ENCODE measurements at regions not wholly inside any gene's neighbourhood (a gene's known extent, or its start where the extent isn't known, plus 50 kb on each side); places are given as distances from the start of the nearest gene placed in this dataset.

DNA sequence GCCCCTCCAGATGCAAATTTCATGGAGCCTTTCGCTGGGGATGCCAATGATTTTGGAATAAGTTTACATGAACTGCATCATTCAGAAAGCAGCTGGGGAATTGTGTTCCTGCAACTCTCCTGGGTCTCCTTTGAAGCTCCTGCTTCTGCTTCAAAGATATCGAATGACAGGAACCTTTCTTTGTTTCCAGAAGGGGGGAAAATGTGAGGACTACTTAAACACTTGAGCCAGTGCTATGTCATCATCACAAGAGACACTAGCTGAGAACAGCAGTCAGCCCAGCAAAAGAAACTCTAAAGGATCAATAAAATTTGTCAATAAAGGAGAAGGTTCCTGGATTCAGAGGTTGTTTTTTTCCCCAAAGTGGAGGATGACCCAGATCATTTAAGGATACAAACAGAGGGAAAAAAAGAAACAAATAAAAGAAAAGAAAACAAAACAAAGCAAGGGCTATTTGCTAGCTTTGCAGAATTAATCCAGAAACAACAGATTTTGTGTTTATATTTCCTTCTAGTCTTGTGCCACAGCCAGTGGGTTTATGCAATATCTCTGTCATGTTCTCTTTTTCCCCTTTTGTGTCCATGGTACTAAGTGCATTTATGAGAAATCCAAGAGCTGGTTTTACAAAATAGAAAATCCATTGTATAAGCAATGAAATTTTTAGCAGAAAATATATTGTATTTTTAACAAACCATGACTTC is 463.7 kb downstream of the CDH2 start:
- H3K9me3 ChIP-seq (ENCODE audit: insufficient read depth, low read depth, low read length) = no peaks in the 10 kb centered on the region
- H3K27me3 ChIP-seq (ENCODE audit: insufficient read depth, low read length) = no peaks in the 10 kb centered on the region
- peaks cover 32% of the 10 kb centered on the region for H3K4me1 ChIP-seq (ENCODE audit: insufficient read depth, low read length)
- H3K36me3 Mint-ChIP-seq (ENCODE audit: low read depth, unreplicated experiment) = no peaks in the 10 kb centered on the region
- H3K27ac Mint-ChIP-seq (ENCODE audit: unreplicated experiment) = peak overlapping the region; percentile 82
- H3K27ac ChIP-seq (ENCODE audit: low read depth, low read length) = peak overlapping the region; percentile 64
- H2AFZ ChIP-seq (ENCODE audit: low read depth, low read length) = peak overlapping the region; percentile 20
- no peaks in the 10 kb centered on the region for H4K20me1 ChIP-seq (ENCODE audit: insufficient read depth, low read length)
- no peaks in the 10 kb centered on the region for H3K27me3 Mint-ChIP-seq (ENCODE audit: low read depth, unreplicated experiment)
- TF ChIP-seq, protein P1, sequence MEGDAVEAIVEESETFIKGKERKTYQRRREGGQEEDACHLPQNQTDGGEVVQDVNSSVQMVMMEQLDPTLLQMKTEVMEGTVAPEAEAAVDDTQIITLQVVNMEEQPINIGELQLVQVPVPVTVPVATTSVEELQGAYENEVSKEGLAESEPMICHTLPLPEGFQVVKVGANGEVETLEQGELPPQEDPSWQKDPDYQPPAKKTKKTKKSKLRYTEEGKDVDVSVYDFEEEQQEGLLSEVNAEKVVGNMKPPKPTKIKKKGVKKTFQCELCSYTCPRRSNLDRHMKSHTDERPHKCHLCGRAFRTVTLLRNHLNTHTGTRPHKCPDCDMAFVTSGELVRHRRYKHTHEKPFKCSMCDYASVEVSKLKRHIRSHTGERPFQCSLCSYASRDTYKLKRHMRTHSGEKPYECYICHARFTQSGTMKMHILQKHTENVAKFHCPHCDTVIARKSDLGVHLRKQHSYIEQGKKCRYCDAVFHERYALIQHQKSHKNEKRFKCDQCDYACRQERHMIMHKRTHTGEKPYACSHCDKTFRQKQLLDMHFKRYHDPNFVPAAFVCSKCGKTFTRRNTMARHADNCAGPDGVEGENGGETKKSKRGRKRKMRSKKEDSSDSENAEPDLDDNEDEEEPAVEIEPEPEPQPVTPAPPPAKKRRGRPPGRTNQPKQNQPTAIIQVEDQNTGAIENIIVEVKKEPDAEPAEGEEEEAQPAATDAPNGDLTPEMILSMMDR (IDR thresholded peaks at IDR 0.05; ENCODE audit: insufficient read depth, low read depth, low read length) = no peak
- TF ChIP-seq EZH2 (IDR thresholded peaks at IDR 0.05; ENCODE audit: insufficient read depth, low read length) = no peak
- no peak overlapping the region for H3K4me3 Mint-ChIP-seq (ENCODE audit: unreplicated experiment)
- no peaks in the 10 kb centered on the region for H3K79me2 ChIP-seq (ENCODE audit: insufficient read depth, low read length)
- no peaks in the 10 kb centered on the region for H3K36me3 ChIP-seq (ENCODE audit: insufficient read depth, low read length)
- FAIRE-seq = no peak
- DNase-seq (ENCODE audit: low read depth) = no peak
- peaks cover 45% of the 10 kb centered on the region for H3K4me1 Mint-ChIP-seq (ENCODE audit: low read depth, unreplicated experiment)
- peaks cover 7% of the 10 kb centered on the region for H3K9me3 Mint-ChIP-seq (ENCODE audit: unreplicated experiment)
- peak overlapping the region; percentile 46 for H3K4me2 ChIP-seq (ENCODE audit: low read length)
- H3K4me3 ChIP-seq (ENCODE audit: insufficient read depth, low read depth, low read length) = no peak overlapping the region
- H3K9ac ChIP-seq (ENCODE audit: low read length) = peak overlapping the region; percentile 46

DNA sequence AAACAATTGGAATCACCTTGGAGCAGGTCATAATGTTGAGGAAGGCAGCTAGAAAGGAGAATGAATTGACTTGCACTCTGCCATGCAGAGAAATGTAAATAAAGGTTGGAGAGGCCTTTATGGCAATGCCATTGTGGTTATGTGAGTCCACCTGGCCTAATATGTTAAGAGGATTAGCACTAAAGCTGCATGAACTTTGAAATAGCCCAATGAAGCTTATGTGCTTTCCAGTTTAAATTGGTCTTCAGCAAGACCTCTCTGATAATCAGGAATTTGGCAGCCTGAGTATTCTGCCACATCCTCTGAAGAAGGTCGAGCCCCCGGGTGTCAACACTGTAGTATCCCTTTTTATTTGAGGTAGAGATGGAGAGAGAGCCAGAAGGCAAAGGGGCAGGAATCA is 464.9 kb downstream of the CDH2 start:
- Histone ChIP-seq H3K4me3 (ENCODE audit: insufficient read depth, low read depth, low read length) (no peak overlapping the region), H4K20me1 (ENCODE audit: insufficient read depth, low read length) (no peaks in the 10 kb centered on the region), H3K79me2 (ENCODE audit: insufficient read depth, low read length) (no peaks in the 10 kb centered on the region), H3K9me3 (ENCODE audit: insufficient read depth, low read depth, low read length) (no peaks in the 10 kb centered on the region), H3K4me2 (ENCODE audit: low read length) (peak overlapping the region; percentile 10), H3K27me3 (ENCODE audit: insufficient read depth, low read length) (no peaks in the 10 kb centered on the region), H2AFZ (ENCODE audit: low read depth, low read length) (no peak overlapping the region), H3K27ac (ENCODE audit: low read depth, low read length) (no peak overlapping the region), H3K36me3 (ENCODE audit: insufficient read depth, low read length) (no peaks in the 10 kb centered on the region), H3K4me1 (ENCODE audit: insufficient read depth, low read length) (peaks cover 32% of the 10 kb centered on the region), H3K9ac (ENCODE audit: low read length) (no peak overlapping the region)
- no peak overlapping the region for H3K4me3 Mint-ChIP-seq (ENCODE audit: unreplicated experiment)
- H3K27ac Mint-ChIP-seq (ENCODE audit: unreplicated experiment) = peak overlapping the region; percentile 82
- peaks cover 7% of the 10 kb centered on the region for H3K9me3 Mint-ChIP-seq (ENCODE audit: unreplicated experiment)
- DNase-seq (ENCODE audit: low read depth) = no peak
- H3K27me3 Mint-ChIP-seq (ENCODE audit: low read depth, unreplicated experiment) = no peaks in the 10 kb centered on the region
- H3K36me3 Mint-ChIP-seq (ENCODE audit: low read depth, unreplicated experiment) = no peaks in the 10 kb centered on the region
- no peak for FAIRE-seq
- peaks cover 45% of the 10 kb centered on the region for H3K4me1 Mint-ChIP-seq (ENCODE audit: low read depth, unreplicated experiment)
- TF ChIP-seq EZH2 (IDR thresholded peaks at IDR 0.05; ENCODE audit: insufficient read depth, low read length) = no peak

DNA sequence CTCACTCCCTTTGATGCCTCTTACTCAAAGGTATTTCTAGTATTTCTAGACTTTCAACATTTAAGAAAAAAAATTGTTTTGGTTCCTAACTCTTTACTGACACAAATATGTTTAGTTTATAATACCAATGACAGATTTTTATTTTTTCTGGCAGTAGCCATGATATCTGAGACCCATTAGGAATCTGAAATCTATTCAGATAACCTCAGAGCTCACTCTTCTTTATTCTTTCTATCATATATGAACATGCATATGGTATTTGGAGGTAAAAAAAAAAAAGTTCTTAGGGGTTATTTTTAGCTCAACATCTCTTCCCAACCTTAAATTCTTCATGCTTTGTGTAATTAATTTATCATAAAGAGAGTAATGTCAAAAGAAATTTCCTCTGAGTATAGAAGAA is 465.5 kb downstream of the CDH2 start:
- Histone ChIP-seq H3K4me3 (ENCODE audit: insufficient read depth, low read depth, low read length) (no peak overlapping the region), H2AFZ (ENCODE audit: low read depth, low read length) (no peak overlapping the region)

More for the DNA sequence above, 465.5 kb downstream of the CDH2 start:
- Histone ChIP-seq H3K4me1 (ENCODE audit: insufficient read depth, low read length) (peaks cover 32% of the 10 kb centered on the region), H4K20me1 (ENCODE audit: insufficient read depth, low read length) (no peaks in the 10 kb centered on the region), H3K36me3 (ENCODE audit: insufficient read depth, low read length) (no peaks in the 10 kb centered on the region), H3K27me3 (ENCODE audit: insufficient read depth, low read length) (no peaks in the 10 kb centered on the region), H3K9ac (ENCODE audit: low read length) (no peak overlapping the region), H3K9me3 (ENCODE audit: insufficient read depth, low read depth, low read length) (no peaks in the 10 kb centered on the region), H3K4me2 (ENCODE audit: low read length) (no peak overlapping the region), H3K79me2 (ENCODE audit: insufficient read depth, low read length) (no peaks in the 10 kb centered on the region), H3K27ac (ENCODE audit: low read depth, low read length) (no peak overlapping the region)
- H3K27ac Mint-ChIP-seq (ENCODE audit: unreplicated experiment) = peak overlapping the region; percentile 13
- DNase-seq (ENCODE audit: low read depth) (no peak), FAIRE-seq (no peak)
- TF ChIP-seq, protein P1 (IDR thresholded peaks at IDR 0.05; ENCODE audit: insufficient read depth, low read depth, low read length) = no peak
- TF ChIP-seq EZH2 (IDR thresholded peaks at IDR 0.05; ENCODE audit: insufficient read depth, low read length) = no peak
- H3K4me1 Mint-ChIP-seq (ENCODE audit: low read depth, unreplicated experiment) = peaks cover 45% of the 10 kb centered on the region
- H3K36me3 Mint-ChIP-seq (ENCODE audit: low read depth, unreplicated experiment) = no peaks in the 10 kb centered on the region
- H3K9me3 Mint-ChIP-seq (ENCODE audit: unreplicated experiment) = peaks cover 7% of the 10 kb centered on the region
- H3K4me3 Mint-ChIP-seq (ENCODE audit: unreplicated experiment) = no peak overlapping the region
- no peaks in the 10 kb centered on the region for H3K27me3 Mint-ChIP-seq (ENCODE audit: low read depth, unreplicated experiment)

All from astrocyte (in vitro differentiated cells and primary cell).